H9 (cell line): ENCODE measurements at regions not wholly inside any gene's neighbourhood (a gene's known extent, or its start where the extent isn't known, plus 50 kb on each side); places are given as distances from the start of the nearest gene placed in this dataset.

Experiments used
- DNase-seq: peaks from one replicate; pipeline ENCODE4 v3.0.0-alpha.2; 2017
- H2AFZ ChIP-seq: one replicate; pipeline ENCODE4 v1.6.1; 2013; ENCODE audit warnings: mild to moderate bottlenecking, low read length, control low read depth, moderate library complexity
- H2AK5ac ChIP-seq: 2 replicates; pipeline ENCODE4 v1.6.1; 2013; ENCODE audit warnings: low read length, control low read depth, mixed read lengths; ENCODE audit not compliant: insufficient read length
- H2BK120ac ChIP-seq: one replicate; pipeline ENCODE4 v1.6.1; 2013; ENCODE audit warnings: low read depth, mild to moderate bottlenecking, low read length, control low read depth, inconsistent platforms; ENCODE audit not compliant: poor library complexity, severe bottlenecking
- H2BK12ac ChIP-seq: 2 replicates; pipeline ENCODE4 v1.6.1; 2013; ENCODE audit warnings: low read length, control low read depth, mixed read lengths, low read depth; ENCODE audit not compliant: insufficient read length
- H2BK15ac ChIP-seq: 2 replicates; pipeline ENCODE4 v1.6.1; 2013; ENCODE audit warnings: low read depth, low read length, control low read depth
- H2BK20ac ChIP-seq: one replicate; pipeline ENCODE4 v1.6.1; 2013; ENCODE audit warnings: low read depth, mild to moderate bottlenecking, low read length, control low read depth, inconsistent platforms; ENCODE audit not compliant: poor library complexity, severe bottlenecking
- H2BK5ac ChIP-seq: 2 replicates; pipeline ENCODE4 v1.6.1; 2013; ENCODE audit warnings: low read length, control low read depth, mixed read lengths; ENCODE audit not compliant: insufficient read length
- H3K14ac ChIP-seq: 2 replicates; pipeline ENCODE4 v1.6.1; 2013; ENCODE audit warnings: low read length, control low read depth; ENCODE audit not compliant: insufficient read depth
- H3K18ac ChIP-seq: 2 replicates; pipeline ENCODE4 v1.6.1; 2013; ENCODE audit warnings: low read depth, mild to moderate bottlenecking, mixed read lengths, low read length, control low read depth; ENCODE audit not compliant: insufficient read length
- H3K23ac ChIP-seq: 2 replicates; pipeline ENCODE4 v1.6.1; 2013; ENCODE audit warnings: low read length, control low read depth, mixed read lengths, low read depth; ENCODE audit not compliant: insufficient read length
- H3K23me2 ChIP-seq: 2 replicates; pipeline ENCODE4 v1.6.1; 2013; ENCODE audit warnings: low read depth, mild to moderate bottlenecking, mixed read lengths, low read length, control low read depth; ENCODE audit not compliant: insufficient read length, poor library complexity, severe bottlenecking
- H3K27ac ChIP-seq: 2 replicates; pipeline ENCODE4 v1.5.1; 2013; ENCODE audit warnings: low read length, control low read depth, mixed read lengths, low read depth; ENCODE audit not compliant: insufficient read length
- H3K27me3 ChIP-seq: 2 replicates; pipeline ENCODE4 v1.6.1; 2013; ENCODE audit warnings: low read length, control low read depth, inconsistent platforms; ENCODE audit not compliant: insufficient read depth
- H3K4ac ChIP-seq: 2 replicates; pipeline ENCODE4 v1.6.1; 2013; ENCODE audit warnings: low read depth, mild to moderate bottlenecking, control low read depth, inconsistent platforms, low read length, moderate library complexity
- H3K4me1 ChIP-seq: 2 replicates; pipeline ENCODE4 v1.6.1; 2013; ENCODE audit warnings: low read length, control low read depth, inconsistent platforms; ENCODE audit not compliant: insufficient read depth
- H3K4me2 ChIP-seq: 2 replicates; pipeline ENCODE4 v1.6.1; 2013; ENCODE audit warnings: low read length, control low read depth, mixed read lengths; ENCODE audit not compliant: insufficient read length, insufficient read depth
- H3K56ac ChIP-seq: 2 replicates; pipeline ENCODE4 v1.6.1; 2013; ENCODE audit warnings: low read depth, mild to moderate bottlenecking, mixed read lengths, low read length, control low read depth; ENCODE audit not compliant: insufficient read length
- H3K79me1 ChIP-seq: 2 replicates; pipeline ENCODE4 v1.6.1; 2013; ENCODE audit warnings: low read depth, mild to moderate bottlenecking, moderate library complexity, low read length, control low read depth, inconsistent platforms; ENCODE audit not compliant: insufficient read depth, poor library complexity, severe bottlenecking
- H3K79me2 ChIP-seq: 2 replicates; pipeline ENCODE4 v1.6.1; 2013; ENCODE audit warnings: low read length, control low read depth, inconsistent platforms; ENCODE audit not compliant: insufficient read depth
- H3K9ac ChIP-seq: 2 replicates; pipeline ENCODE4 v1.6.1; 2013; ENCODE audit warnings: low read length, control low read depth, mixed read lengths; ENCODE audit not compliant: insufficient read length; ENCODE audit errors: extremely low read depth
- H3K9me3 ChIP-seq: one replicate; pipeline ENCODE4 v1.6.1; 2013; ENCODE audit warnings: low read depth, low read length, inconsistent platforms; ENCODE audit not compliant: control insufficient read depth
- H3T11ph ChIP-seq: one replicate; pipeline ENCODE4 v1.6.1; 2013; ENCODE audit warnings: mild to moderate bottlenecking, low read length, control low read depth, inconsistent platforms
- H4K20me1 ChIP-seq: one replicate; pipeline ENCODE4 v1.6.1; 2013; ENCODE audit not compliant: control insufficient read depth, insufficient read length, insufficient read depth
- H4K5ac ChIP-seq: 2 replicates; pipeline ENCODE4 v1.6.1; 2013; ENCODE audit warnings: low read depth, mild to moderate bottlenecking, mixed read lengths, low read length, control low read depth; ENCODE audit not compliant: insufficient read length
- H4K8ac ChIP-seq: replicated peaks from 2 replicates; pipeline ENCODE4 v1.6.1; 2013; ENCODE audit warnings: low read length, control low read depth, mixed read lengths, low read depth; ENCODE audit not compliant: insufficient read length
- H4K91ac ChIP-seq: 2 replicates; pipeline ENCODE4 v1.6.1; 2013; ENCODE audit warnings: low read depth, mild to moderate bottlenecking, moderate library complexity, mixed read lengths, low read length, control low read depth; ENCODE audit not compliant: insufficient read length
- H3K27ac Mint-ChIP-seq, 3 experiments: 2 replicates in 2 of 3; 3 replicates in 1 of 3; pipeline ENCODE4 v1.8.0; 2020 to 2021; ENCODE audit warnings: mixed read lengths in 3 of 3, mild to moderate bottlenecking in 1 of 3, moderate library complexity in 1 of 3
- H3K27me3 Mint-ChIP-seq: 2 replicates; pipeline ENCODE4 v1.8.0; 2021; ENCODE audit warnings: low read depth, mild to moderate bottlenecking, moderate library complexity, mixed read lengths
- H3K36me3 Mint-ChIP-seq, 3 experiments: 2 replicates in 2 of 3; 3 replicates in 1 of 3; pipeline ENCODE4 v1.8.0; 2020 to 2021; ENCODE audit warnings: low read depth in 3 of 3, mixed read lengths in 3 of 3; ENCODE audit not compliant: insufficient read depth in 1 of 3
- H3K4me1 Mint-ChIP-seq, 2 experiments: 2 replicates each; pipeline ENCODE4 v1.8.0; 2020; ENCODE audit warnings: mixed read lengths in 2 of 2
- H3K4me3 Mint-ChIP-seq, 2 experiments: 2 replicates in 1 of 2; 3 replicates in 1 of 2; pipeline ENCODE4 v1.8.0; 2020 to 2021; ENCODE audit warnings: mild to moderate bottlenecking in 2 of 2, mixed read lengths in 2 of 2, moderate library complexity in 1 of 2
- H3K9me3 Mint-ChIP-seq, 2 experiments: 2 replicates in 1 of 2; 3 replicates in 1 of 2; pipeline ENCODE4 v1.8.0; 2020; ENCODE audit warnings: mild to moderate bottlenecking in 2 of 2, mixed read lengths in 2 of 2, moderate library complexity in 1 of 2
- CTCF ChIP-seq: fragments of 200-600 bp; sonication (generic); conservative IDR thresholded peaks from 3 replicates; pipeline ENCODE4 v1.8.0; 2021; ENCODE audit warnings: antibody characterized with exemption, mild to moderate bottlenecking
- WGBS: extraction: QIAGEN DNeasy Blood & Tissue Kit; methylation state at CpG from one replicate; pipeline ENCODE4 v1.1.7; 2013; ENCODE audit warnings: missing lambda C conversion rate, low lambda C conversion rate, mixed read lengths; ENCODE audit not compliant: insufficient read length; ENCODE audit errors: extremely low coverage; 5-methylcytosine and 5-hydroxymethylcytosine counted together

- no peak overlapping the region for H3K14ac ChIP-seq
- no peak overlapping the region for H2BK12ac ChIP-seq
- no peak overlapping the region for H4K5ac ChIP-seq
- no CpG with 5 or more reads among the region's 5 CpGs for WGBS
- no peak overlapping the region for H3K18ac ChIP-seq
- Mint-ChIP-seq H3K9me3 (peaks cover 0 to 2% of the 10 kb centered on the region in 2 experiments; a peak in 1 of 5 replicates), H3K36me3 (no peaks in the 10 kb centered on the region), H3K27ac (no peak overlapping the region; a peak in 1 of 7 replicates), H3K27me3 (peaks cover 8% of the 10 kb centered on the region; the same call in 1 of the 2 replicates), H3K4me1 (no peaks in the 10 kb centered on the region), H3K4me3 (no peak overlapping the region)
- no peak overlapping the region for H2BK5ac ChIP-seq
- H2AFZ ChIP-seq = no peak overlapping the region
- H3K4ac ChIP-seq = no peak overlapping the region
- H3K27me3 ChIP-seq = no peaks in the 10 kb centered on the region
- no peak overlapping the region for H3K9ac ChIP-seq
- no peak overlapping the region for H3K56ac ChIP-seq
- no peaks in the 10 kb centered on the region for H3K23me2 ChIP-seq
- H3K9me3 ChIP-seq = no peaks in the 10 kb centered on the region
- TF ChIP-seq CTCF = no peak
- no peak overlapping the region for H2BK15ac ChIP-seq
- H3K79me2 ChIP-seq = no peaks in the 10 kb centered on the region
- H3K23ac ChIP-seq = no peak overlapping the region
- no peak overlapping the region for H3K4me2 ChIP-seq
- H4K8ac ChIP-seq = no peak overlapping the region
- no peak overlapping the region for H2BK20ac ChIP-seq
- no peak overlapping the region for H3T11ph ChIP-seq
- no peak overlapping the region for H2BK120ac ChIP-seq
- no peaks in the 10 kb centered on the region for H4K20me1 ChIP-seq
- H4K91ac ChIP-seq = no peak overlapping the region
- no peak overlapping the region for H2AK5ac ChIP-seq
- H3K79me1 ChIP-seq = no peaks in the 10 kb centered on the region
- no peaks in the 10 kb centered on the region for H3K4me1 ChIP-seq
- no peak overlapping the region for H3K27ac ChIP-seq
- DNase-seq = no peak
Measured at GRCh38 chr5:174354571-174354970, 309.1 kb downstream of the NSG2 start.
